Colonic mucosa (tissue), 4 donors: ENCODE measurements at regions not wholly inside any gene's neighbourhood (a gene's known extent, or its start where the extent isn't known, plus 50 kb on each side); places are given as distances from the start of the nearest gene placed in this dataset.

Experiments
- DNase-seq: peaks from one replicate; pipeline ENCODE4 v3.0.0-alpha.2; 2020
- H3K27ac ChIP-seq: fragments of 200-600 bp; one replicate; pipeline ENCODE4 v1.8.0; 2021
- H3K27me3 ChIP-seq: fragments of 200-600 bp; one replicate; pipeline ENCODE4 v1.8.0; 2021
- H3K36me3 ChIP-seq: fragments of 200-600 bp; one replicate; pipeline ENCODE4 v1.8.0; 2021
- H3K4me1 ChIP-seq: fragments of 200-600 bp; one replicate; pipeline ENCODE4 v1.8.0; 2021; ENCODE audit warnings: mild to moderate bottlenecking
- H3K4me3 ChIP-seq: fragments of 200-600 bp; one replicate; pipeline ENCODE4 v1.8.0; 2021
- H3K9ac ChIP-seq, 2 donors: one replicate each; pipeline ENCODE4 v1.7.0; 2013; ENCODE audit warnings: control low read depth in 2 of 2, low read depth in 2 of 2, low read length in 2 of 2
- H3K9me3 ChIP-seq: fragments of 200-600 bp; one replicate; pipeline ENCODE4 v1.8.0; 2021
- intact Hi-C: fragments of 100-400 bp; cut with DNase I; formaldehyde crosslinking; loops from one replicate; pipeline ENCODE4 v1.14.1; 2022
- TF ChIP-seq, protein P1 (sequence below): fragments of 200-600 bp; IDR thresholded peaks from one replicate; pipeline ENCODE4 v1.8.0; 2022; ENCODE audit warnings: antibody characterized with exemption, mild to moderate bottlenecking
- donor health status: healthy.
- donor health status: DM: no; HTN: no; CAD: no.
- donor health status: DM: no; HTN: no; CAD: no.

DNA sequence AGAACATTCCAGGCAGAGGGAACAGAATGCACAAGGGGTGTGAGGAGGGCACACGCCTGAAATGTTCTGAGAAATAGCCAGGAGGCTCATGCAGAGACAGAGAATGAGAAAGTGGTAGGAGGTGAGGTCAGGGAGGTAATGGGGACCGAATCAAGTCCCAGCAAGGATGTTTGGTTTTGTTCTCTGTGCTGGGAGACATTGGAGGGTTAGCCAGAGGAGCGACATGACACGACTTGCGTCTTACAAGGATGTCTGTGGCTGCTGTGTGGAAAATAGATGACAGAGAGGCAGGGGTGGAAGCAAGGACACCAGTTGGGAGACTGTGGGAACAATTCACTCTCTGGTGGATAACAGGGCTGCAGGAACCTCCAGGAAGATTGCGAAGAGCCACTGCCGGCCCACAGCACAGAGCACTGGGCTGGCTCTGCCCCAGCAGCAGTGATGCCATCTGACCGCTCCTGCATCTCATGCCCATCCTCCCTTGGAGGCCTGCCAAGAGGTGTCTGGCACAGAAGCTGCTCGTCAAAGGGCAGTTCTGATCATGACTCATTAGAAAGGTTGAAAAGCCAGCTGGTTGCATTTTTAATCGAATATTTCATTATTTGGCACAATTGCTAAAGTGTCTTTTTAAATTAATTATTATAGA is 57.7 kb upstream of the CD83 start:
- DNase-seq = no peak
- intact Hi-C loops = loop anchor here (10.0 kb wide), 1 partner anchor 725 kb away; no protein-coding TSS in a partner anchor
- Histone ChIP-seq H3K4me1 (no peaks in the 10 kb centered on the region), H3K4me3 (no peak overlapping the region), H3K9ac (no peak overlapping the region), H3K9me3 (no peaks in the 10 kb centered on the region), H3K27ac (no peak overlapping the region), H3K27me3 (no peaks in the 10 kb centered on the region), H3K36me3 (no peaks in the 10 kb centered on the region)
- TF ChIP-seq, protein P1, sequence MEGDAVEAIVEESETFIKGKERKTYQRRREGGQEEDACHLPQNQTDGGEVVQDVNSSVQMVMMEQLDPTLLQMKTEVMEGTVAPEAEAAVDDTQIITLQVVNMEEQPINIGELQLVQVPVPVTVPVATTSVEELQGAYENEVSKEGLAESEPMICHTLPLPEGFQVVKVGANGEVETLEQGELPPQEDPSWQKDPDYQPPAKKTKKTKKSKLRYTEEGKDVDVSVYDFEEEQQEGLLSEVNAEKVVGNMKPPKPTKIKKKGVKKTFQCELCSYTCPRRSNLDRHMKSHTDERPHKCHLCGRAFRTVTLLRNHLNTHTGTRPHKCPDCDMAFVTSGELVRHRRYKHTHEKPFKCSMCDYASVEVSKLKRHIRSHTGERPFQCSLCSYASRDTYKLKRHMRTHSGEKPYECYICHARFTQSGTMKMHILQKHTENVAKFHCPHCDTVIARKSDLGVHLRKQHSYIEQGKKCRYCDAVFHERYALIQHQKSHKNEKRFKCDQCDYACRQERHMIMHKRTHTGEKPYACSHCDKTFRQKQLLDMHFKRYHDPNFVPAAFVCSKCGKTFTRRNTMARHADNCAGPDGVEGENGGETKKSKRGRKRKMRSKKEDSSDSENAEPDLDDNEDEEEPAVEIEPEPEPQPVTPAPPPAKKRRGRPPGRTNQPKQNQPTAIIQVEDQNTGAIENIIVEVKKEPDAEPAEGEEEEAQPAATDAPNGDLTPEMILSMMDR = no peak

GRCh38 chr6:14060971-14061370 is 56.6 kb upstream of the CD83 start:
- Histone ChIP-seq H3K36me3 (no peaks in the 10 kb centered on the region), H3K9me3 (no peaks in the 10 kb centered on the region), H3K27ac (no peak overlapping the region), H3K27me3 (no peaks in the 10 kb centered on the region), H3K9ac (no peak overlapping the region), H3K4me3 (no peak overlapping the region), H3K4me1 (no peaks in the 10 kb centered on the region)
- TF ChIP-seq, protein P1 = no peak
- DNase-seq = no peak
- intact Hi-C loops = loop anchor here (10.0 kb wide), 1 partner anchor 726 kb away; no protein-coding TSS in a partner anchor

DNA sequence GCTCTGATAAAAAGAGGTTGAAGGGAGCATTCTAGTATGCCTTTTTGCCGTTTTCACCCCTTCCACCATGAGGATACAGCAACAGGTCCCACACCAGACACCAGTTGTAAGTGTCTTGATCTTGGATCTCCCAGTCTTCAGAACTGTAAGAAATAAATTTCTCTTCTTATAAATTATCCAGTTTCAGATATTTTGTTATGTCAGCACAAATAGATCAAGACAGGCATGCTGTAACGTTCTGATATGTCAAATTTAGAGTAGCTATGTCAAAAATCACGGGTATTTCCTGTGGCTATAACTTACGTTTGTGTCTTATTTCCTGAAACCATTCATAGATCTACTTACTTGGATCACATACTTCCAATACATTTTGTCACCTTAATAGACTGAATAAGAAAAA is 55.9 kb upstream of the CD83 start:
- H3K4me1 ChIP-seq = no peaks in the 10 kb centered on the region
- no peak for DNase-seq
- no peaks in the 10 kb centered on the region for H3K27me3 ChIP-seq
- H3K27ac ChIP-seq = no peak overlapping the region
- intact Hi-C loops = loop anchor here (10.0 kb wide), 1 partner anchor 727 kb away; no protein-coding TSS in a partner anchor
- H3K9ac ChIP-seq = no peak overlapping the region
- H3K36me3 ChIP-seq = no peaks in the 10 kb centered on the region
- no peak overlapping the region for H3K4me3 ChIP-seq
- TF ChIP-seq, protein P1 = no peak
- H3K9me3 ChIP-seq = no peaks in the 10 kb centered on the region

GRCh38 chr6:14062345-14063029 is 55.1 kb upstream of the CD83 start:
- H3K36me3 ChIP-seq = no peaks in the 10 kb centered on the region
- TF ChIP-seq, protein P1 = no peak
- H3K9me3 ChIP-seq = no peaks in the 10 kb centered on the region
- intact Hi-C loops = loop anchor here (10.0 kb wide), 1 partner anchor 728 kb away; no protein-coding TSS in a partner anchor
- DNase-seq = no peak
- no peak overlapping the region for H3K4me3 ChIP-seq
- H3K9ac ChIP-seq = no peak overlapping the region
- no peak overlapping the region for H3K27ac ChIP-seq
- H3K4me1 ChIP-seq = no peaks in the 10 kb centered on the region
- no peaks in the 10 kb centered on the region for H3K27me3 ChIP-seq

GRCh38 chr6:14063756-14064155 is 53.8 kb upstream of the CD83 start:
- intact Hi-C loops = loop anchor here (10.0 kb wide), 1 partner anchor 729 kb away; no protein-coding TSS in a partner anchor
- Histone ChIP-seq H3K9ac (no peak overlapping the region), H3K27me3 (no peaks in the 10 kb centered on the region), H3K36me3 (no peaks in the 10 kb centered on the region), H3K4me1 (no peaks in the 10 kb centered on the region), H3K4me3 (no peak overlapping the region), H3K9me3 (no peaks in the 10 kb centered on the region), H3K27ac (no peak overlapping the region)
- DNase-seq = no peak
- TF ChIP-seq, protein P1 = no peak
